G401 (cell line): ENCODE measurements at regions not wholly inside any gene's neighbourhood (a gene's known extent, or its start where the extent isn't known, plus 50 kb on each side); places are given as distances from the start of the nearest gene placed in this dataset.
"Not testable (repeated sequence)": the region's sequence is repeated elsewhere in the genome, so short reads cannot be mapped to it uniquely, and the experiment has no call there.

Source experiments
- DNase-seq: peaks from one replicate; pipeline ENCODE4 v3.0.0-alpha.2; 2015; ENCODE audit warnings: low spot score
- in situ Hi-C: cut with HindIII; loops from 2 replicates; pipeline ENCODE4 v1.10.0; 2016; ENCODE audit warnings: low sequenced_read_pairs, mixed read lengths

- DNase-seq = no peak
- in situ Hi-C loops = no loop called here
Observed at GRCh38 chr7:81408728-81409127, 361.1 kb downstream of the HGF start.

- DNase-seq = no peak
- in situ Hi-C loops = no loop called here
Observed at GRCh38 chr7:81407094-81407493, 362.8 kb downstream of the HGF start.

- no peak for DNase-seq
- in situ Hi-C loops = no loop called here
Observed at GRCh38 chr7:81404669-81405068, 365.2 kb downstream of the HGF start.

- DNase-seq = no peak
- in situ Hi-C loops = no loop called here
Observed at GRCh38 chr7:81402227-81402626, 367.6 kb downstream of the HGF start.

- no peak for DNase-seq
- in situ Hi-C loops = no loop called here
Observed at GRCh38 chr7:81399471-81399870, 370.4 kb downstream of the HGF start.

- in situ Hi-C loops = no loop called here
- no peak for DNase-seq
Observed at GRCh38 chr7:81394029-81394428, 375.8 kb downstream of the HGF start.

- in situ Hi-C loops = no loop called here
- DNase-seq = no peak
Observed at GRCh38 chr7:81393018-81393417, 376.8 kb downstream of the HGF start.

GRCh38 chr7:81385370-81385769 is 384.5 kb downstream of the HGF start:
- DNase-seq = no peak
- in situ Hi-C loops = no loop called here

GRCh38 chr7:81383846-81384245 is 386.0 kb downstream of the HGF start:
- no peak for DNase-seq
- in situ Hi-C loops = no loop called here

GRCh38 chr7:81374641-81375040 is 395.2 kb downstream of the HGF start:
- in situ Hi-C loops, DNase-seq: not testable (repeated sequence)

GRCh38 chr7:81370822-81371221 is 399.0 kb downstream of the HGF start:
- DNase-seq = no peak
- in situ Hi-C loops = no loop called here

GRCh38 chr7:81367326-81367931 is 402.4 kb downstream of the HGF start:
- in situ Hi-C loops = no loop called here
- DNase-seq = no peak

GRCh38 chr7:81366546-81366945 is 403.3 kb downstream of the HGF start:
- DNase-seq = no peak
- in situ Hi-C loops = no loop called here

GRCh38 chr7:81361769-81362312 is 408.0 kb downstream of the HGF start:
- no peak for DNase-seq
- in situ Hi-C loops = no loop called here

- DNase-seq = no peak
- in situ Hi-C loops = no loop called here
Observed at GRCh38 chr7:81355911-81356310, 413.9 kb downstream of the HGF start.

- DNase-seq = no peak
- in situ Hi-C loops = no loop called here
Observed at GRCh38 chr7:81349044-81349443, 420.8 kb downstream of the HGF start.

- no peak for DNase-seq
- in situ Hi-C loops = no loop called here
Observed at GRCh38 chr7:81339946-81340345, 421.1 kb upstream of the SEMA3C start.

GRCh38 chr7:81333536-81333935 is 414.7 kb upstream of the SEMA3C start:
- in situ Hi-C loops = no loop called here
- DNase-seq = no peak

- in situ Hi-C loops = no loop called here
- DNase-seq = no peak
Observed at GRCh38 chr7:81333004-81333403, 414.2 kb upstream of the SEMA3C start.

GRCh38 chr7:81331061-81332018 is 412.5 kb upstream of the SEMA3C start:
- in situ Hi-C loops = no loop called here

More at GRCh38 chr7:81331061-81332018, 412.5 kb upstream of the SEMA3C start:
- DNase-seq = no peak
